CD4-positive, alpha-beta T cell treated with Interleukin-4 for 1 hour (primary cell): ENCODE measurements at regions not wholly inside any gene's neighbourhood (a gene's known extent, or its start where the extent isn't known, plus 50 kb on each side); places are given as distances from the start of the nearest gene placed in this dataset.

Source experiments
- DNase-seq, 2 donors: peaks; one replicate each; pipeline ENCODE4 v3.0.0-alpha.2; 2020 to 2022

GRCh38 chr16:86121374-86122010, 222.5 kb downstream of the IRF8 start:
- DNase-seq: no peak

GRCh38 chr16:86122681-86123342, 223.8 kb downstream of the IRF8 start:
- no peak for DNase-seq

- no peak for DNase-seq
These were observed 225.4 kb downstream of the IRF8 start for GRCh38 chr16:86124321-86124720.

GRCh38 chr16:86126891-86127290, 227.9 kb downstream of the IRF8 start:
- no peak for DNase-seq

- DNase-seq: no peak
These were observed 228.4 kb downstream of the IRF8 start for GRCh38 chr16:86127366-86127765.

- no peak for DNase-seq
These were observed 229.3 kb downstream of the IRF8 start for GRCh38 chr16:86128246-86128645.

- no peak for DNase-seq
These were observed 230.6 kb downstream of the IRF8 start for GRCh38 chr16:86129541-86129940.

- DNase-seq: no peak
These were observed 234.4 kb downstream of the IRF8 start for GRCh38 chr16:86133377-86133776.

- no peak for DNase-seq
These were observed 234.9 kb downstream of the IRF8 start for GRCh38 chr16:86133847-86134375.

- DNase-seq: no peak
These were observed 236.0 kb downstream of the IRF8 start for GRCh38 chr16:86134802-86135461.

GRCh38 chr16:86137359-86137758, 238.4 kb downstream of the IRF8 start:
- DNase-seq: no peak

- no peak for DNase-seq
These were observed 239.4 kb downstream of the IRF8 start for GRCh38 chr16:86138121-86139085.

- no peak for DNase-seq
These were observed 243.9 kb downstream of the IRF8 start for GRCh38 chr16:86142801-86143236.

GRCh38 chr16:86143666-86144065, 244.7 kb downstream of the IRF8 start:
- no peak for DNase-seq

- DNase-seq: no peak
These were observed 246.7 kb downstream of the IRF8 start for GRCh38 chr16:86145669-86146068.

- no peak for DNase-seq
These were observed 251.8 kb downstream of the IRF8 start for GRCh38 chr16:86150641-86151238.

- DNase-seq: no peak
These were observed 252.4 kb downstream of the IRF8 start for GRCh38 chr16:86151239-86151851.

GRCh38 chr16:86156155-86156554, 257.2 kb downstream of the IRF8 start:
- no peak for DNase-seq

GRCh38 chr16:86157616-86158247, 258.8 kb downstream of the IRF8 start:
- no peak for DNase-seq

- no peak for DNase-seq
These were observed 259.9 kb downstream of the IRF8 start for GRCh38 chr16:86158688-86159360.

- no peak for DNase-seq
These were observed 266.5 kb downstream of the IRF8 start for GRCh38 chr16:86165479-86165878.
